Amniotic stem cell (primary cell): ENCODE measurements at regions not wholly inside any gene's neighbourhood (a gene's known extent, or its start where the extent isn't known, plus 50 kb on each side); places are given as distances from the start of the nearest gene placed in this dataset.
"Not testable (repeated sequence)": the region's sequence is repeated elsewhere in the genome, so short reads cannot be mapped to it uniquely, and the experiment has no call there.

Source experiments
- DNase-seq: peaks from one replicate; lab custom pipeline; 2025; lab: John Stamatoyannopoulos, UW

GRCh38 chr14:85150166-85150565 lies 379.8 kb upstream of the FLRT2 start:
- no peak for DNase-seq

- DNase-seq = no peak
Observed at GRCh38 chr14:85154714-85155113, 375.2 kb upstream of the FLRT2 start.

- no peak for DNase-seq
Observed at GRCh38 chr14:85156319-85156718, 373.6 kb upstream of the FLRT2 start.

GRCh38 chr14:85159726-85160125 lies 370.2 kb upstream of the FLRT2 start:
- DNase-seq = no peak

- no peak for DNase-seq
Observed at GRCh38 chr14:85165094-85165493, 364.9 kb upstream of the FLRT2 start.

- no peak for DNase-seq
Observed at GRCh38 chr14:85169381-85169780, 360.6 kb upstream of the FLRT2 start.

- no peak for DNase-seq
Observed at GRCh38 chr14:85172290-85172689, 357.7 kb upstream of the FLRT2 start.

GRCh38 chr14:85172889-85173477 lies 357.0 kb upstream of the FLRT2 start:
- DNase-seq = no peak

GRCh38 chr14:85175556-85175955 lies 354.4 kb upstream of the FLRT2 start:
- DNase-seq = peak; percentile 15

GRCh38 chr14:85178864-85179263 lies 351.1 kb upstream of the FLRT2 start:
- no peak for DNase-seq

GRCh38 chr14:85180876-85181275 lies 349.1 kb upstream of the FLRT2 start:
- DNase-seq = no peak

GRCh38 chr14:85182282-85182681 lies 347.7 kb upstream of the FLRT2 start:
- DNase-seq = no peak

- no peak for DNase-seq
Observed at GRCh38 chr14:85186082-85186481, 343.9 kb upstream of the FLRT2 start.

GRCh38 chr14:85187521-85187920 lies 342.4 kb upstream of the FLRT2 start:
- DNase-seq = no peak

GRCh38 chr14:85188836-85189235 lies 341.1 kb upstream of the FLRT2 start:
- DNase-seq = no peak

- not testable (repeated sequence) for DNase-seq
Observed at GRCh38 chr14:85189253-85189652, 340.7 kb upstream of the FLRT2 start.

- DNase-seq = no peak
Observed at GRCh38 chr14:85190251-85190650, 339.7 kb upstream of the FLRT2 start.

GRCh38 chr14:85191986-85192385 lies 338.0 kb upstream of the FLRT2 start:
- no peak for DNase-seq

GRCh38 chr14:85195872-85196477 lies 334.0 kb upstream of the FLRT2 start:
- no peak for DNase-seq

- no peak for DNase-seq
Observed at GRCh38 chr14:85198001-85198400, 331.9 kb upstream of the FLRT2 start.

GRCh38 chr14:85205875-85206274 lies 324.1 kb upstream of the FLRT2 start:
- no peak for DNase-seq

GRCh38 chr14:85214471-85214870 lies 315.5 kb upstream of the FLRT2 start:
- no peak for DNase-seq

GRCh38 chr14:85217412-85217811 lies 312.5 kb upstream of the FLRT2 start:
- DNase-seq = no peak

- no peak for DNase-seq
Observed at GRCh38 chr14:85218982-85219381, 311.0 kb upstream of the FLRT2 start.
